GM18508 (cell line): ENCODE measurements at regions not wholly inside any gene's neighbourhood (a gene's known extent, or its start where the extent isn't known, plus 50 kb on each side); places are given as distances from the start of the nearest gene placed in this dataset.

Experiments
- ATAC-seq: cut with Tn5 transposase; IDR thresholded peaks from one replicate; pipeline ENCODE4 v1.9.1; 2021; ENCODE audit warnings: moderate number of reproducible peaks; ENCODE audit not compliant: insufficient read depth, unreplicated experiment

- ATAC-seq, result no peak
Measured at GRCh38 chr9:11794984-11795383, 898.2 kb upstream of the TYRP1 start.

- ATAC-seq, result no peak
Measured at GRCh38 chr9:11805969-11806368, 887.2 kb upstream of the TYRP1 start.

- ATAC-seq, result no peak
Measured at GRCh38 chr9:11821306-11821975, 871.7 kb upstream of the TYRP1 start.

GRCh38 chr9:11828201-11828600, 865.0 kb upstream of the TYRP1 start:
- no peak for ATAC-seq

GRCh38 chr9:11833056-11833455, 860.1 kb upstream of the TYRP1 start:
- no peak for ATAC-seq

- ATAC-seq, result no peak
Measured at GRCh38 chr9:11868795-11869194, 824.4 kb upstream of the TYRP1 start.

GRCh38 chr9:11871852-11872251, 821.3 kb upstream of the TYRP1 start:
- no peak for ATAC-seq

GRCh38 chr9:11872471-11872870, 820.7 kb upstream of the TYRP1 start:
- ATAC-seq, result no peak

GRCh38 chr9:11874414-11874813, 818.8 kb upstream of the TYRP1 start:
- ATAC-seq, result no peak

GRCh38 chr9:11892401-11892800, 800.8 kb upstream of the TYRP1 start:
- ATAC-seq, result no peak

GRCh38 chr9:11893331-11893730, 799.9 kb upstream of the TYRP1 start:
- no peak for ATAC-seq

- ATAC-seq, result no peak
Measured at GRCh38 chr9:11894136-11894535, 799.0 kb upstream of the TYRP1 start.

- no peak for ATAC-seq
Measured at GRCh38 chr9:11902610-11903009, 790.6 kb upstream of the TYRP1 start.

- no peak for ATAC-seq
Measured at GRCh38 chr9:11915699-11916098, 777.5 kb upstream of the TYRP1 start.

- ATAC-seq, result no peak
Measured at GRCh38 chr9:11928871-11929321, 764.3 kb upstream of the TYRP1 start.

- no peak for ATAC-seq
Measured at GRCh38 chr9:11931109-11931508, 762.1 kb upstream of the TYRP1 start.

- ATAC-seq, result no peak
Measured at GRCh38 chr9:11931751-11932150, 761.4 kb upstream of the TYRP1 start.

GRCh38 chr9:11933926-11934325, 759.3 kb upstream of the TYRP1 start:
- no peak for ATAC-seq

GRCh38 chr9:11946531-11946930, 746.7 kb upstream of the TYRP1 start:
- ATAC-seq, result no peak

GRCh38 chr9:11962327-11962726, 730.9 kb upstream of the TYRP1 start:
- ATAC-seq, result no peak

- no peak for ATAC-seq
Measured at GRCh38 chr9:11966786-11967185, 726.4 kb upstream of the TYRP1 start.

- ATAC-seq, result no peak
Measured at GRCh38 chr9:11968631-11969030, 724.6 kb upstream of the TYRP1 start.

- no peak for ATAC-seq
Measured at GRCh38 chr9:11973011-11973410, 720.2 kb upstream of the TYRP1 start.
